SK-N-MC (cell line): ENCODE measurements at regions not wholly inside any gene's neighbourhood (a gene's known extent, or its start where the extent isn't known, plus 50 kb on each side); places are given as distances from the start of the nearest gene placed in this dataset.

Experiments
- EZH2 ChIP-seq: fragments of 200-600 bp; sonication (generic); IDR thresholded peaks from one replicate; pipeline ENCODE4 v1.6.1; 2017; ENCODE audit warnings: antibody characterized with exemption
- POLR2AphosphoS5 ChIP-seq: IDR thresholded peaks from 2 replicates; pipeline ENCODE4 v1.6.1; 2012; ENCODE audit warnings: mild to moderate bottlenecking, low read depth, low read length, borderline replicate concordance

DNA sequence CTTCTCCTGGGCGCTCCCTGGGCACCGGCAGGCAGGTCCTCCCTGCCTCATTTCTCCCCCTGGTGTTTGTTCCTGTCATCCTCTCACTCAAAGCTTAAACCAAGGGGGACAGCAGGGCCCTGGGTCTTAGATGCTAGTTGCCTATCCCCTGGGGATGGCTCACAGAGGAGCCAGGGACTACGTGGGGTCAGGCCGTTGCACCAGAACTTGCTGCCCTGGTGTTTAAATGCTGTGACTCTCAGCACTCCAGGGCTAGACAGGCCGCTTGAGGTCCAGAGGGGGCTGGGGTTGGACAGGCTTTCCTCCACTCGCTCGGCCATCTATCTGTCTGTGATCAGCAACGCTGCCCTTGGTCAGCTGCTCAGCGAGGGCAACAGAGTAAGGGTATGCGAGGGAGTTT lies 340.3 kb downstream of the CXCL12 start:
- TF ChIP-seq POLR2AphosphoS5 (no peak), EZH2 (no peak)
